Activated CD4-positive, alpha-beta T cell treated with anti-CD3 and anti-CD28 coated beads, Interleukin-2, amount 10 ng/mL, durations not matched to agents 24 days and 14 days (primary cell): ENCODE measurements at regions not wholly inside any gene's neighbourhood (a gene's known extent, or its start where the extent isn't known, plus 50 kb on each side); places are given as distances from the start of the nearest gene placed in this dataset.

Experiments
- DNase-seq: peaks from one replicate; pipeline ENCODE4 v3.0.0; 2022
- H3K27ac Mint-ChIP-seq: one replicate; pipeline ENCODE4 v1.8.0; 2022; ENCODE audit warnings: mild to moderate bottlenecking, mixed read lengths
- H3K27me3 Mint-ChIP-seq: one replicate; pipeline ENCODE4 v1.8.0; 2022; ENCODE audit warnings: mixed read lengths
- H3K36me3 Mint-ChIP-seq: one replicate; pipeline ENCODE4 v1.8.0; 2022; ENCODE audit warnings: low read depth, mild to moderate bottlenecking, mixed read lengths
- H3K4me1 Mint-ChIP-seq: one replicate; pipeline ENCODE4 v1.8.0; 2021; ENCODE audit warnings: mixed read lengths
- H3K4me3 Mint-ChIP-seq: one replicate; pipeline ENCODE4 v1.8.0; 2022; ENCODE audit warnings: mild to moderate bottlenecking, moderate library complexity, mixed read lengths
- H3K9me3 Mint-ChIP-seq: one replicate; pipeline ENCODE4 v1.8.0; 2021; ENCODE audit warnings: mixed read lengths
- intact Hi-C: fragments of 100-400 bp; cut with micrococcal nuclease; formaldehyde crosslinking; loops from one replicate; pipeline ENCODE4 v1.15.1; 2023

GRCh38 chr10:33810986-33811385 is 476.5 kb upstream of the NRP1 start:
- intact Hi-C loops: no loop called here
- Mint-ChIP-seq H3K9me3 (no peaks in the 10 kb centered on the region), H3K27me3 (no peaks in the 10 kb centered on the region), H3K4me1 (no peaks in the 10 kb centered on the region), H3K36me3 (no peaks in the 10 kb centered on the region), H3K4me3 (no peak overlapping the region), H3K27ac (no peak overlapping the region)
- no peak for DNase-seq

- Mint-ChIP-seq H3K9me3 (no peaks in the 10 kb centered on the region), H3K27me3 (no peaks in the 10 kb centered on the region), H3K4me3 (no peak overlapping the region), H3K36me3 (no peaks in the 10 kb centered on the region), H3K27ac (no peak overlapping the region), H3K4me1 (no peaks in the 10 kb centered on the region)
- DNase-seq: no peak
- intact Hi-C loops: no loop called here
These were observed 475.3 kb upstream of the NRP1 start for GRCh38 chr10:33809732-33810131.

GRCh38 chr10:33808475-33808874 is 474.0 kb upstream of the NRP1 start:
- H3K36me3 Mint-ChIP-seq: no peaks in the 10 kb centered on the region
- H3K4me1 Mint-ChIP-seq: no peaks in the 10 kb centered on the region
- no peaks in the 10 kb centered on the region for H3K27me3 Mint-ChIP-seq
- no peak overlapping the region for H3K4me3 Mint-ChIP-seq
- no peaks in the 10 kb centered on the region for H3K9me3 Mint-ChIP-seq
- no peak for DNase-seq
- H3K27ac Mint-ChIP-seq: no peak overlapping the region
- intact Hi-C loops: no loop called here

GRCh38 chr10:33807531-33808359 is 473.3 kb upstream of the NRP1 start:
- Mint-ChIP-seq H3K4me1 (no peaks in the 10 kb centered on the region), H3K27ac (no peak overlapping the region), H3K4me3 (no peak overlapping the region), H3K27me3 (no peaks in the 10 kb centered on the region), H3K36me3 (no peaks in the 10 kb centered on the region), H3K9me3 (no peaks in the 10 kb centered on the region)
- intact Hi-C loops: no loop called here
- DNase-seq: no peak

- Mint-ChIP-seq H3K27me3 (no peaks in the 10 kb centered on the region), H3K4me3 (no peak overlapping the region), H3K27ac (no peak overlapping the region), H3K4me1 (no peaks in the 10 kb centered on the region), H3K9me3 (no peaks in the 10 kb centered on the region), H3K36me3 (no peaks in the 10 kb centered on the region)
- intact Hi-C loops: no loop called here
- DNase-seq: no peak
These were observed 471.4 kb upstream of the NRP1 start for GRCh38 chr10:33805831-33806230.

GRCh38 chr10:33804584-33804983 is 470.1 kb upstream of the NRP1 start:
- intact Hi-C loops: no loop called here
- DNase-seq: no peak
- no peaks in the 10 kb centered on the region for H3K27me3 Mint-ChIP-seq
- no peaks in the 10 kb centered on the region for H3K4me1 Mint-ChIP-seq
- no peak overlapping the region for H3K4me3 Mint-ChIP-seq
- no peaks in the 10 kb centered on the region for H3K36me3 Mint-ChIP-seq
- H3K9me3 Mint-ChIP-seq: no peaks in the 10 kb centered on the region
- H3K27ac Mint-ChIP-seq: no peak overlapping the region

GRCh38 chr10:33803248-33803647 is 468.8 kb upstream of the NRP1 start:
- H3K4me3 Mint-ChIP-seq: no peak overlapping the region
- no peaks in the 10 kb centered on the region for H3K36me3 Mint-ChIP-seq
- no peak for DNase-seq
- H3K27me3 Mint-ChIP-seq: no peaks in the 10 kb centered on the region
- H3K4me1 Mint-ChIP-seq: no peaks in the 10 kb centered on the region
- H3K27ac Mint-ChIP-seq: no peak overlapping the region
- H3K9me3 Mint-ChIP-seq: no peaks in the 10 kb centered on the region
- intact Hi-C loops: no loop called here

GRCh38 chr10:33802566-33802965 is 468.1 kb upstream of the NRP1 start:
- Mint-ChIP-seq H3K27me3 (no peaks in the 10 kb centered on the region), H3K36me3 (no peaks in the 10 kb centered on the region), H3K9me3 (no peaks in the 10 kb centered on the region), H3K4me3 (no peak overlapping the region), H3K27ac (no peak overlapping the region), H3K4me1 (no peaks in the 10 kb centered on the region)
- intact Hi-C loops: no loop called here
- no peak for DNase-seq

GRCh38 chr10:33801705-33802104 is 467.2 kb upstream of the NRP1 start:
- Mint-ChIP-seq H3K27ac (no peak overlapping the region), H3K36me3 (no peaks in the 10 kb centered on the region), H3K9me3 (no peaks in the 10 kb centered on the region), H3K4me3 (no peak overlapping the region), H3K27me3 (no peaks in the 10 kb centered on the region), H3K4me1 (no peaks in the 10 kb centered on the region)
- DNase-seq: no peak
- intact Hi-C loops: no loop called here

GRCh38 chr10:33800986-33801385 is 466.5 kb upstream of the NRP1 start:
- intact Hi-C loops: no loop called here
- no peaks in the 10 kb centered on the region for H3K9me3 Mint-ChIP-seq

GRCh38 chr10:33800545-33800944 is 466.1 kb upstream of the NRP1 start:
- H3K4me3 Mint-ChIP-seq: no peak overlapping the region
- DNase-seq: no peak
- H3K27ac Mint-ChIP-seq: no peak overlapping the region
- intact Hi-C loops: no loop called here
- H3K9me3 Mint-ChIP-seq: no peaks in the 10 kb centered on the region
- no peaks in the 10 kb centered on the region for H3K4me1 Mint-ChIP-seq
- no peaks in the 10 kb centered on the region for H3K36me3 Mint-ChIP-seq
- H3K27me3 Mint-ChIP-seq: no peaks in the 10 kb centered on the region

More at GRCh38 chr10:33800986-33801385, 466.5 kb upstream of the NRP1 start:
- Mint-ChIP-seq H3K27ac (no peak overlapping the region), H3K27me3 (no peaks in the 10 kb centered on the region), H3K36me3 (no peaks in the 10 kb centered on the region), H3K4me3 (no peak overlapping the region), H3K4me1 (no peaks in the 10 kb centered on the region)
- DNase-seq: no peak

- intact Hi-C loops: no loop called here
- H3K4me3 Mint-ChIP-seq: no peak overlapping the region
- no peak overlapping the region for H3K27ac Mint-ChIP-seq
- H3K27me3 Mint-ChIP-seq: no peaks in the 10 kb centered on the region
- no peaks in the 10 kb centered on the region for H3K9me3 Mint-ChIP-seq
- H3K36me3 Mint-ChIP-seq: no peaks in the 10 kb centered on the region
- H3K4me1 Mint-ChIP-seq: no peaks in the 10 kb centered on the region
- no peak for DNase-seq
These were observed 465.5 kb upstream of the NRP1 start for GRCh38 chr10:33799944-33800323.

- Mint-ChIP-seq H3K27ac (no peak overlapping the region), H3K27me3 (no peaks in the 10 kb centered on the region), H3K36me3 (no peaks in the 10 kb centered on the region), H3K4me1 (no peaks in the 10 kb centered on the region), H3K9me3 (no peaks in the 10 kb centered on the region), H3K4me3 (no peak overlapping the region)
- no peak for DNase-seq
- intact Hi-C loops: no loop called here
These were observed 464.9 kb upstream of the NRP1 start for GRCh38 chr10:33799281-33799943.

GRCh38 chr10:33798754-33799153 is 464.3 kb upstream of the NRP1 start:
- H3K9me3 Mint-ChIP-seq: no peaks in the 10 kb centered on the region
- no peaks in the 10 kb centered on the region for H3K36me3 Mint-ChIP-seq
- no peak overlapping the region for H3K4me3 Mint-ChIP-seq
- intact Hi-C loops: no loop called here
- H3K4me1 Mint-ChIP-seq: no peaks in the 10 kb centered on the region
- H3K27me3 Mint-ChIP-seq: no peaks in the 10 kb centered on the region
- DNase-seq: no peak
- H3K27ac Mint-ChIP-seq: no peak overlapping the region

- no peaks in the 10 kb centered on the region for H3K9me3 Mint-ChIP-seq
- no peak overlapping the region for H3K4me3 Mint-ChIP-seq
- H3K36me3 Mint-ChIP-seq: no peaks in the 10 kb centered on the region
- intact Hi-C loops: no loop called here
- no peaks in the 10 kb centered on the region for H3K4me1 Mint-ChIP-seq
- DNase-seq: no peak
- H3K27ac Mint-ChIP-seq: no peak overlapping the region
- no peaks in the 10 kb centered on the region for H3K27me3 Mint-ChIP-seq
These were observed 462.2 kb upstream of the NRP1 start for GRCh38 chr10:33796680-33797079.
